CD14-positive monocyte (primary cell): ENCODE measurements at regions not wholly inside any gene's neighbourhood (a gene's known extent, or its start where the extent isn't known, plus 50 kb on each side); places are given as distances from the start of the nearest gene placed in this dataset.

Experiments used
- DNase-seq, 3 donors: peaks; one replicate each; pipeline ENCODE4 v3.0.0-alpha.2; 2011 to 2022
- H2AFZ ChIP-seq: 2 replicates; pipeline ENCODE4 v1.6.0; 2012; ENCODE audit warnings: mild to moderate bottlenecking, low read depth, low read length, inconsistent platforms; ENCODE audit not compliant: insufficient read depth, poor library complexity, severe bottlenecking
- H3K27ac ChIP-seq, 2 donors: 1 replicate in 1 of 2; 2 replicates in 1 of 2; pipeline ENCODE4 v1.5.1; 2012 to 2013; ENCODE audit warnings: low read length in 2 of 2, control low read depth in 1 of 2, inconsistent platforms in 1 of 2, low read depth in 1 of 2, mild to moderate bottlenecking in 1 of 2
- H3K27me3 ChIP-seq, 2 donors: one replicate each; pipeline versions ENCODE4 v1.6.0 to v1.6.1; 2011 to 2013; ENCODE audit warnings: low read length in 2 of 2; ENCODE audit not compliant: control insufficient read depth in 2 of 2, insufficient read depth in 2 of 2
- H3K36me3 ChIP-seq, 2 donors: replicated peaks in 1 of 2; 1 replicate in 1 of 2; 2 replicates in 1 of 2; pipeline versions ENCODE4 v1.5.1 to v1.6.1; 2012 to 2013; ENCODE audit warnings: low read length in 2 of 2, control low read depth in 1 of 2, inconsistent platforms in 1 of 2, mild to moderate bottlenecking in 1 of 2; ENCODE audit not compliant: insufficient read depth in 2 of 2, control insufficient read depth in 1 of 2
- H3K4me1 ChIP-seq, 2 donors: 1 replicate in 1 of 2; 2 replicates in 1 of 2; pipeline versions ENCODE4 v1.5.1 to v1.6.1; 2012 to 2013; ENCODE audit warnings: low read length in 2 of 2, control low read depth in 1 of 2, inconsistent platforms in 1 of 2, mild to moderate bottlenecking in 1 of 2, moderate library complexity in 1 of 2; ENCODE audit not compliant: insufficient read depth in 2 of 2, control insufficient read depth in 1 of 2
- H3K4me2 ChIP-seq: replicated peaks from 2 replicates; pipeline ENCODE3; 2012; ENCODE audit warnings: low read length, moderate library complexity, mild to moderate bottlenecking; ENCODE audit not compliant: poor library complexity, severe bottlenecking; ENCODE audit errors: extremely low read depth
- H3K4me3 ChIP-seq, 3 experiments: fragments of 200-600 bp in 1 of 3; sonication (generic) in 1 of 3; replicated peaks in 1 of 3; 1 replicate in 2 of 3; 2 replicates in 1 of 3; pipeline ENCODE4 v1.5.1; 2011 to 2013; ENCODE audit warnings: low read length in 3 of 3, mild to moderate bottlenecking in 3 of 3, control low read depth in 2 of 3, low read depth in 2 of 3, inconsistent platforms in 1 of 3, moderate library complexity in 1 of 3
- H3K79me2 ChIP-seq: 2 replicates; pipeline ENCODE4 v1.6.0; 2012; ENCODE audit warnings: mild to moderate bottlenecking, control low read depth, inconsistent platforms, low read length, moderate library complexity; ENCODE audit not compliant: insufficient read depth
- H3K9ac ChIP-seq: 2 replicates; pipeline ENCODE4 v1.6.0; 2017; ENCODE audit warnings: low read length, mild to moderate bottlenecking; ENCODE audit not compliant: insufficient read depth, poor library complexity, severe bottlenecking
- H3K9me3 ChIP-seq, 2 donors: replicated peaks in 1 of 2; 1 replicate in 1 of 2; 2 replicates in 1 of 2; pipeline versions ENCODE4 v1.5.1 to v1.6.1; 2012 to 2013; ENCODE audit warnings: low read length in 2 of 2, control low read depth in 1 of 2; ENCODE audit not compliant: control insufficient read depth in 1 of 2, insufficient read depth in 1 of 2
- H4K20me1 ChIP-seq: 2 replicates; pipeline ENCODE4 v1.6.0; 2012; ENCODE audit warnings: mild to moderate bottlenecking, low read length, control low read depth, moderate library complexity; ENCODE audit not compliant: insufficient read depth
- H3K27ac Mint-ChIP-seq, 7 donors: one replicate each; pipeline ENCODE4 v1.8.0; 2020; ENCODE audit warnings: mild to moderate bottlenecking in 7 of 7, mixed read lengths in 7 of 7, moderate library complexity in 6 of 7, inconsistent platforms in 2 of 7
- H3K27me3 Mint-ChIP-seq, 3 donors: one replicate each; pipeline ENCODE4 v1.8.0; 2021 to 2022; ENCODE audit warnings: low read depth in 3 of 3, mild to moderate bottlenecking in 3 of 3, mixed read lengths in 3 of 3, moderate library complexity in 3 of 3, inconsistent platforms in 1 of 3
- H3K36me3 Mint-ChIP-seq, 2 donors: one replicate each; pipeline ENCODE4 v1.8.0; 2020; ENCODE audit warnings: mixed read lengths in 2 of 2, inconsistent platforms in 1 of 2, mild to moderate bottlenecking in 1 of 2
- H3K4me1 Mint-ChIP-seq: one replicate; pipeline ENCODE4 v1.8.0; 2020; ENCODE audit warnings: mild to moderate bottlenecking, mixed read lengths
- H3K4me3 Mint-ChIP-seq, 2 donors: one replicate each; pipeline ENCODE4 v1.8.0; 2020; ENCODE audit warnings: mild to moderate bottlenecking in 2 of 2, mixed read lengths in 2 of 2, moderate library complexity in 1 of 2
- H3K9me3 Mint-ChIP-seq, 7 donors: one replicate each; pipeline ENCODE4 v1.8.0; 2020 to 2022; ENCODE audit warnings: mixed read lengths in 7 of 7, mild to moderate bottlenecking in 6 of 7, moderate library complexity in 6 of 7, inconsistent platforms in 2 of 7
- WGBS: methylation state at CpG from one replicate; pipeline ENCODE4 v1.1.5; 2013; ENCODE audit warnings: missing lambda C conversion rate; ENCODE audit not compliant: insufficient coverage; 5-methylcytosine and 5-hydroxymethylcytosine counted together
- intact Hi-C, 2 donors: fragments of 100-400 bp; cut with micrococcal nuclease; formaldehyde crosslinking; loops; one replicate each; pipeline versions ENCODE4 v1.15.0 to v1.15.1; 2023
- TF ChIP-seq, protein P1 (sequence below): fragments of 200-600 bp; IDR thresholded peaks from one replicate; pipeline ENCODE4 v1.8.0; 2022; ENCODE audit warnings: antibody characterized with exemption, mild to moderate bottlenecking

DNA sequence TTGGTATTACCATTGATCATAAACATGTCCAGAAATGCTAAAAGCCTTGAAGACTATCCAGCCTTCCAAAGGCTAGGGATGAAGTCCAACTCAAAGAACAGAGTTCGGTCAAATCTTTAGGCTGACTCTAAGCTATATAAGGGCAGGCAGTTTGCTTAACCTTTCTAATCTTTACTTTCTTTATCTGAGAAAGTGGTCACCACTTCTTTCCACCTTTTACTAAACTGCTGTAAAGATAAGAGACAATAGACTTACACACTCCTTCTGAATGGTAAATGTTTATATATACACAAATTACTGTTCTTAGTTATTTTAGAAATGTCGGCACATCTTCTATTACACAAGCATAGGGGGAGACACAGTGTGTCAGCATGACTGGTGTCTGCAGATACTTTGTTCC, 100.4 kb downstream of the NREP start:
- H3K79me2 ChIP-seq, result no peaks in the 10 kb centered on the region
- H3K36me3 ChIP-seq, result no peaks in the 10 kb centered on the region
- Mint-ChIP-seq H3K27me3 (peaks cover 0 to 1% (median under 1%) of the 10 kb centered on the region in 3 donors), H3K4me3 (no peak overlapping the region), H3K36me3 (no peaks in the 10 kb centered on the region), H3K27ac (no peak overlapping the region), H3K4me1 (peaks cover 2% of the 10 kb centered on the region), H3K9me3 (peaks cover 15 to 40% (median 26%) of the 10 kb centered on the region in 7 donors)
- H4K20me1 ChIP-seq, result no peaks in the 10 kb centered on the region
- DNase-seq, result no peak
- H3K9ac ChIP-seq, result no peak overlapping the region
- no peak overlapping the region for H3K4me2 ChIP-seq
- no peak overlapping the region for H2AFZ ChIP-seq
- H3K4me1 ChIP-seq, result no peaks in the 10 kb centered on the region
- H3K27ac ChIP-seq, result no peak overlapping the region
- no peaks in the 10 kb centered on the region for H3K27me3 ChIP-seq
- peaks cover 14 to 25% of the 10 kb centered on the region in 2 donors for H3K9me3 ChIP-seq
- WGBS, result no CpG with 5 or more reads among the region's 2 CpGs
- no peak overlapping the region for H3K4me3 ChIP-seq
- TF ChIP-seq, protein P1, sequence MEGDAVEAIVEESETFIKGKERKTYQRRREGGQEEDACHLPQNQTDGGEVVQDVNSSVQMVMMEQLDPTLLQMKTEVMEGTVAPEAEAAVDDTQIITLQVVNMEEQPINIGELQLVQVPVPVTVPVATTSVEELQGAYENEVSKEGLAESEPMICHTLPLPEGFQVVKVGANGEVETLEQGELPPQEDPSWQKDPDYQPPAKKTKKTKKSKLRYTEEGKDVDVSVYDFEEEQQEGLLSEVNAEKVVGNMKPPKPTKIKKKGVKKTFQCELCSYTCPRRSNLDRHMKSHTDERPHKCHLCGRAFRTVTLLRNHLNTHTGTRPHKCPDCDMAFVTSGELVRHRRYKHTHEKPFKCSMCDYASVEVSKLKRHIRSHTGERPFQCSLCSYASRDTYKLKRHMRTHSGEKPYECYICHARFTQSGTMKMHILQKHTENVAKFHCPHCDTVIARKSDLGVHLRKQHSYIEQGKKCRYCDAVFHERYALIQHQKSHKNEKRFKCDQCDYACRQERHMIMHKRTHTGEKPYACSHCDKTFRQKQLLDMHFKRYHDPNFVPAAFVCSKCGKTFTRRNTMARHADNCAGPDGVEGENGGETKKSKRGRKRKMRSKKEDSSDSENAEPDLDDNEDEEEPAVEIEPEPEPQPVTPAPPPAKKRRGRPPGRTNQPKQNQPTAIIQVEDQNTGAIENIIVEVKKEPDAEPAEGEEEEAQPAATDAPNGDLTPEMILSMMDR, result no peak
- intact Hi-C loops, result no loop called here

DNA sequence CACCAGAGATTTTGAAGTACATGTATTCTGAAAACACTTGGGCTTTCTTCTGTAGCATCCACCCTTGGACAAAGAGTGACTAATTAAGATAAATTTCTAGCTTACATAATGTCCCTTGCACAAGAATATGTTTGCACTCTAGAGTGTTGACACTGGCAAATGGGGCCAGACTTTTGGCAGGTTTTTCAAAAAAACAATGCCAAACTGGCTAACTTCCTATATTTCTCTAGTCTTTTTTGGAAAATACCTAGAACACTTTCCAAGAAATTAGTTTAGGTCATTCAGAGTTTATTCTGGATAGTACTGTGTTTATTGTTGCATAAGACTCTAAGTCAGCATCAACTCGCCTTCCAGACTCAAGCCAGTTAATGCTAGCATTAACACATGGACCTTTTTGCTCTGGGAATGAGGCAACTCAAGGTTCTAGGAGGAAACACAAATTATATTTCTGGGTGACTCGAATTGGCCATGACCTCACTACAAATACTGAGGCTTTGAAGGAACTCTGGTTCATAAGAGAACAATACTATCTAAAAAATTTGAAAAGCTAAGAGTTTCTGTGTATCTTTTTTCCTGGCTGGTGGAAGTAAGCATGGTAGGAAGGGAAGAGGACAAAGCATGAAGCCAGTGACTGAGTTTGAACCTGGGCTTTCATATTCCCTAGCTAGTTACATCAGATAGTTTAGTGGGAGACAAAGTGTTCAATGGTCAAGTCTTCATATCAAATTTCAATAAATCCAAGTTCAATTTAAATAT, 101.6 kb downstream of the NREP start:
- no peak overlapping the region for H3K4me3 Mint-ChIP-seq
- no peak overlapping the region for H3K27ac Mint-ChIP-seq
- no CpG with 5 or more reads among the region's 2 CpGs for WGBS
- intact Hi-C loops, result no loop called here
- no peaks in the 10 kb centered on the region for H3K36me3 Mint-ChIP-seq
- Histone ChIP-seq H3K27me3 (no peaks in the 10 kb centered on the region), H3K9ac (no peak overlapping the region), H3K4me3 (no peak overlapping the region), H3K9me3 (peaks cover 6 to 15% of the 10 kb centered on the region in 2 donors), H3K79me2 (no peaks in the 10 kb centered on the region), H3K4me1 (no peaks in the 10 kb centered on the region), H2AFZ (no peak overlapping the region), H4K20me1 (no peaks in the 10 kb centered on the region), H3K4me2 (no peak overlapping the region), H3K36me3 (no peaks in the 10 kb centered on the region), H3K27ac (no peak overlapping the region)
- TF ChIP-seq, protein P1, result no peak
- DNase-seq, result no peak
- H3K27me3 Mint-ChIP-seq, result peaks cover 0 to 2% (median 1%) of the 10 kb centered on the region in 3 donors
- H3K4me1 Mint-ChIP-seq, result peaks cover 2% of the 10 kb centered on the region
- peaks cover 6 to 27% (median 16%) of the 10 kb centered on the region in 7 donors for H3K9me3 Mint-ChIP-seq
